ENCODE measurements at regions not wholly inside any gene's neighbourhood (a gene's known extent, or its start where the extent isn't known, plus 50 kb on each side); places are given as distances from the start of the nearest gene placed in this dataset.

GRCh38 chr1:118339400-118340124 lies 154.5 kb upstream of the SPAG17 start:
- no peaks in the 10 kb centered on the region for H3K36me3 Mint-ChIP-seq
- H3K9me3 Mint-ChIP-seq, result peaks cover 1% of the 10 kb centered on the region
- H3K27ac Mint-ChIP-seq, result no peak overlapping the region
- no peak overlapping the region for H3K4me3 Mint-ChIP-seq
- POLR2A ChIA-PET, result no interaction called here
- CTCF ChIA-PET, result no interaction called here
- H3K27me3 Mint-ChIP-seq, result no peaks in the 10 kb centered on the region
- intact Hi-C loops (cut with micrococcal nuclease), result no loop called here
- H3K4me1 Mint-ChIP-seq (ENCODE audit: low read depth), result no peaks in the 10 kb centered on the region
- DNase-seq, result no peak

GRCh38 chr1:118338936-118339335 lies 153.9 kb upstream of the SPAG17 start:
- ChIA-PET CTCF (no interaction called here), POLR2A (no interaction called here)
- intact Hi-C loops (cut with micrococcal nuclease), result no loop called here
- H3K4me1 Mint-ChIP-seq (ENCODE audit: low read depth), result no peaks in the 10 kb centered on the region
- H3K4me3 Mint-ChIP-seq, result no peak overlapping the region
- no peak overlapping the region for H3K27ac Mint-ChIP-seq
- H3K27me3 Mint-ChIP-seq, result no peaks in the 10 kb centered on the region
- DNase-seq, result no peak
- no peaks in the 10 kb centered on the region for H3K36me3 Mint-ChIP-seq
- H3K9me3 Mint-ChIP-seq, result no peaks in the 10 kb centered on the region

- DNase-seq, result no peak
- H3K4me3 Mint-ChIP-seq, result no peak overlapping the region
- ChIA-PET CTCF (no interaction called here), POLR2A (no interaction called here)
- no peaks in the 10 kb centered on the region for H3K9me3 Mint-ChIP-seq
- no peaks in the 10 kb centered on the region for H3K4me1 Mint-ChIP-seq (ENCODE audit: low read depth)
- H3K36me3 Mint-ChIP-seq, result no peaks in the 10 kb centered on the region
- intact Hi-C loops (cut with micrococcal nuclease), result no loop called here
- H3K27ac Mint-ChIP-seq, result no peak overlapping the region
- no peaks in the 10 kb centered on the region for H3K27me3 Mint-ChIP-seq
These were observed 152.3 kb upstream of the SPAG17 start for GRCh38 chr1:118337346-118337745.

- H3K27ac Mint-ChIP-seq, result no peak overlapping the region
- no peaks in the 10 kb centered on the region for H3K4me1 Mint-ChIP-seq (ENCODE audit: low read depth)
- H3K36me3 Mint-ChIP-seq, result no peaks in the 10 kb centered on the region
- DNase-seq, result no peak
- intact Hi-C loops (cut with micrococcal nuclease), result no loop called here
- no peak overlapping the region for H3K4me3 Mint-ChIP-seq
- H3K9me3 Mint-ChIP-seq, result no peaks in the 10 kb centered on the region
- H3K27me3 Mint-ChIP-seq, result no peaks in the 10 kb centered on the region
- ChIA-PET POLR2A (interaction anchor here (0.7 kb wide), 1 partner anchor 497 kb away, joined by 3 read pairs; no protein-coding TSS in a partner anchor), CTCF (no interaction called here)
These were observed 150.3 kb upstream of the SPAG17 start for GRCh38 chr1:118335331-118335732.

- DNase-seq, result no peak
- POLR2A ChIA-PET, result no interaction called here
- no peaks in the 10 kb centered on the region for H3K27me3 Mint-ChIP-seq
- CTCF ChIA-PET, result no interaction called here
- H3K36me3 Mint-ChIP-seq, result no peaks in the 10 kb centered on the region
- no peaks in the 10 kb centered on the region for H3K9me3 Mint-ChIP-seq
- intact Hi-C loops (cut with micrococcal nuclease), result no loop called here
- H3K27ac Mint-ChIP-seq, result no peak overlapping the region
- H3K4me1 Mint-ChIP-seq (ENCODE audit: low read depth), result no peaks in the 10 kb centered on the region
- H3K4me3 Mint-ChIP-seq, result no peak overlapping the region
These were observed 149.5 kb upstream of the SPAG17 start for GRCh38 chr1:118334506-118334905.

GRCh38 chr1:118333601-118334210 lies 148.7 kb upstream of the SPAG17 start:
- H3K36me3 Mint-ChIP-seq, result no peaks in the 10 kb centered on the region
- intact Hi-C loops (cut with micrococcal nuclease), result no loop called here
- H3K27ac Mint-ChIP-seq, result no peak overlapping the region
- H3K27me3 Mint-ChIP-seq, result no peaks in the 10 kb centered on the region
- POLR2A ChIA-PET, result no interaction called here
- H3K9me3 Mint-ChIP-seq, result no peaks in the 10 kb centered on the region
- CTCF ChIA-PET, result no interaction called here
- no peak overlapping the region for H3K4me3 Mint-ChIP-seq
- no peak for DNase-seq
- no peaks in the 10 kb centered on the region for H3K4me1 Mint-ChIP-seq (ENCODE audit: low read depth)

GRCh38 chr1:118326960-118327629 lies 142.1 kb upstream of the SPAG17 start:
- intact Hi-C loops (cut with micrococcal nuclease), result no loop called here
- POLR2A ChIA-PET, result no interaction called here
- Mint-ChIP-seq H3K4me1 (ENCODE audit: low read depth) (no peaks in the 10 kb centered on the region), H3K36me3 (no peaks in the 10 kb centered on the region), H3K9me3 (no peaks in the 10 kb centered on the region), H3K27me3 (peaks cover 4% of the 10 kb centered on the region), H3K4me3 (no peak overlapping the region), H3K27ac (no peak overlapping the region)
- CTCF ChIA-PET, result no interaction called here
- DNase-seq, result no peak

- Mint-ChIP-seq H3K4me1 (ENCODE audit: low read depth) (no peaks in the 10 kb centered on the region), H3K9me3 (no peaks in the 10 kb centered on the region), H3K36me3 (no peaks in the 10 kb centered on the region), H3K27me3 (peaks cover 4% of the 10 kb centered on the region), H3K27ac (no peak overlapping the region), H3K4me3 (no peak overlapping the region)
- DNase-seq, result no peak
- CTCF ChIA-PET, result no interaction called here
- POLR2A ChIA-PET, result no interaction called here
- intact Hi-C loops (cut with micrococcal nuclease), result no loop called here
These were observed 140.7 kb upstream of the SPAG17 start for GRCh38 chr1:118325550-118326225.

GRCh38 chr1:118323246-118323645 lies 138.2 kb upstream of the SPAG17 start:
- Mint-ChIP-seq H3K27me3 (peaks cover 4% of the 10 kb centered on the region), H3K36me3 (no peaks in the 10 kb centered on the region), H3K27ac (no peak overlapping the region), H3K4me1 (ENCODE audit: low read depth) (no peaks in the 10 kb centered on the region), H3K4me3 (no peak overlapping the region), H3K9me3 (no peaks in the 10 kb centered on the region)
- ChIA-PET POLR2A (no interaction called here), CTCF (no interaction called here)
- intact Hi-C loops (cut with micrococcal nuclease), result no loop called here
- DNase-seq, result no peak

- POLR2A ChIA-PET, result no interaction called here
These were observed 137.3 kb upstream of the SPAG17 start for GRCh38 chr1:118322331-118322730.

GRCh38 chr1:118321840-118322239 lies 136.8 kb upstream of the SPAG17 start:
- Mint-ChIP-seq H3K9me3 (no peaks in the 10 kb centered on the region), H3K36me3 (no peaks in the 10 kb centered on the region), H3K27ac (no peak overlapping the region), H3K27me3 (peaks cover 4% of the 10 kb centered on the region), H3K4me3 (no peak overlapping the region), H3K4me1 (ENCODE audit: low read depth) (no peaks in the 10 kb centered on the region)
- ChIA-PET CTCF (no interaction called here), POLR2A (no interaction called here)
- no peak for DNase-seq
- intact Hi-C loops (cut with micrococcal nuclease), result no loop called here

More at GRCh38 chr1:118322331-118322730, 137.3 kb upstream of the SPAG17 start:
- CTCF ChIA-PET, result no interaction called here
- no peaks in the 10 kb centered on the region for H3K9me3 Mint-ChIP-seq
- intact Hi-C loops (cut with micrococcal nuclease), result no loop called here
- peaks cover 4% of the 10 kb centered on the region for H3K27me3 Mint-ChIP-seq
- DNase-seq, result no peak
- no peak overlapping the region for H3K4me3 Mint-ChIP-seq
- H3K27ac Mint-ChIP-seq, result no peak overlapping the region
- H3K4me1 Mint-ChIP-seq (ENCODE audit: low read depth), result no peaks in the 10 kb centered on the region
- H3K36me3 Mint-ChIP-seq, result no peaks in the 10 kb centered on the region

- intact Hi-C loops (cut with micrococcal nuclease), result no loop called here
- ChIA-PET POLR2A (no interaction called here), CTCF (no interaction called here)
- Mint-ChIP-seq H3K27me3 (peaks cover 4% of the 10 kb centered on the region), H3K4me1 (ENCODE audit: low read depth) (no peaks in the 10 kb centered on the region), H3K36me3 (no peaks in the 10 kb centered on the region), H3K27ac (no peak overlapping the region), H3K4me3 (no peak overlapping the region), H3K9me3 (no peaks in the 10 kb centered on the region)
- DNase-seq, result no peak
These were observed 133.0 kb upstream of the SPAG17 start for GRCh38 chr1:118317842-118318614.
